ENCODE measurements at regions not wholly inside any gene's neighbourhood (a gene's known extent, or its start where the extent isn't known, plus 50 kb on each side); places are given as distances from the start of the nearest gene placed in this dataset.
"Not testable (repeated sequence)": the region's sequence is repeated elsewhere in the genome, so short reads cannot be mapped to it uniquely, and the experiment has no call there.

DNA sequence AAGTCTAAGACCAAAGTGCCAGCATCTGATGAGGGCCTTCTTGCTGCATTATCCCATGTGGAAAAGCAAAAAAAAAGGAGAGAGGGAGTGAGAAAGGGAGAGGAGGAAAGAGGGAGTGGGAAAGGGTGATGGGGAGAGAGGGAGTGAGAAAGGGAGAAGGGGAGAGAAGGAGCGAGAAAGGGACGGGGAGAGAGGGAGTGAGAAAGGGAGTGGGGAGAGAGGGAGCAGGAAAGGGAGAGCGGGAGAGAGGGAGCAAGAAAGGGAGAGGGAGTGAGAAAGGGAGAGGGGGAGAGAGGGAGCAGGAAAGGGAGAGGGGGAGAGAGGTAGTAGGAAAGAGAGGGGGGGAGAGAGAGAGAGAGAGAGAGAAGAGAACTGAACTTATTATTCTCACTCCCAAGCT, 241.1 kb upstream of the RIMS1 start:
- no peak overlapping the region for H3K4me3 ChIP-seq (ENCODE audit: low read length in 2 of 2)
- no peaks in the 10 kb centered on the region for H3K4me1 ChIP-seq (ENCODE audit: control insufficient read depth, insufficient read depth, low read length)
- H3K9me3 ChIP-seq (ENCODE audit: control insufficient read depth in 2 of 2, low read length in 2 of 2) = no peaks in the 10 kb centered on the region
- H3K27ac ChIP-seq (ENCODE audit: low read length) = no peak overlapping the region
- no peaks in the 10 kb centered on the region for H3K36me3 ChIP-seq (ENCODE audit: control insufficient read depth in 2 of 2, insufficient read depth in 2 of 2, low read length in 2 of 2)
- no peaks in the 10 kb centered on the region for H3K27me3 ChIP-seq (ENCODE audit: control insufficient read depth in 1 of 2, insufficient read depth in 2 of 2, low read length in 2 of 2)
- no peak overlapping the region for H3K9ac ChIP-seq (ENCODE audit: low read length in 2 of 2)

DNA sequence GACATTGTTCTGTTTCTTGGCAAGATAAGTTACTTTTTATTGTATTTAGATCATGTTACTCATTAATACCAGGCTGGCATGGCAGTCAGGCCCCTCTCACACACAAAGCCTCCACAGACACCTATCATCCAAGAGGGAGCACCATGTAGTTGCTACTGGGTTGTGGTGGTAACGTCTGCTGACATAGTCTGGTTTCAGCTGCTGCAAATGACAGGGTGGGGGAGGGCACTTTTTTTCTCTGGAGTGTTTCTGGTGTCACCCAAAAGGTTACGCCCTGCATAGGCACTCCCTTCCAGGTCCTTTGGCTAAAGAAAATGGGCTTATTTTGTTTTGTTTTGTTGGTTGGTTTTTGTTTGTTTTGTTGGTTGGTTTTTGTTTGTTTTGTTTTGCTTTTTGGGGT, 236.4 kb upstream of the RIMS1 start:
- Histone ChIP-seq H3K9me3 (ENCODE audit: control insufficient read depth in 2 of 2, low read length in 2 of 2) (no peaks in the 10 kb centered on the region), H3K36me3 (ENCODE audit: control insufficient read depth in 2 of 2, insufficient read depth in 2 of 2, low read length in 2 of 2) (no peaks in the 10 kb centered on the region), H3K4me1 (ENCODE audit: control insufficient read depth, insufficient read depth, low read length) (no peaks in the 10 kb centered on the region), H3K4me3 (ENCODE audit: low read length in 2 of 2) (no peak overlapping the region), H3K9ac (ENCODE audit: low read length in 2 of 2) (no peak overlapping the region), H3K27me3 (ENCODE audit: control insufficient read depth in 1 of 2, insufficient read depth in 2 of 2, low read length in 2 of 2) (no peaks in the 10 kb centered on the region), H3K27ac (ENCODE audit: low read length) (no peak overlapping the region)

DNA sequence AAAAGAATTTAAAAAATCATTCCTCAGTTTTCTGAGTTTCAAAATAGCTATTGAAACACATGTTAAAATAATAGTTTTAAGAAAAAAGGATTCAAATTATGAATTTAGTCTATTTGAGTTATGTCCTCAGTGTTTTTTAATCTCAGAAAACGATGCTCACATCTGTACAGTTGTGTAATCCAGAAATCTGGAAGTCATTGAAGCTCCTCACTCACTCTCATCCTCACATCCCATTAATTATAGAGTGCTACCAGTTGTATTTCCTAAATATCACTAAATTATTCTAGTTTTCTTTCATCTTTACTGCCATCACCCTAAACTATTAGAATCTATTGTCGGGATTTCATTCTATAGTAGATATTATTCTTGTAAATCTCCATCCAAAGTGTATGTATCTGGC, 234.7 kb upstream of the RIMS1 start:
- no peak overlapping the region for H3K27ac ChIP-seq (ENCODE audit: low read length)
- no peaks in the 10 kb centered on the region for H3K9me3 ChIP-seq (ENCODE audit: control insufficient read depth in 2 of 2, low read length in 2 of 2)
- H3K36me3 ChIP-seq (ENCODE audit: control insufficient read depth in 2 of 2, insufficient read depth in 2 of 2, low read length in 2 of 2) = no peaks in the 10 kb centered on the region
- H3K27me3 ChIP-seq (ENCODE audit: control insufficient read depth in 1 of 2, insufficient read depth in 2 of 2, low read length in 2 of 2) = no peaks in the 10 kb centered on the region
- H3K4me1 ChIP-seq (ENCODE audit: control insufficient read depth, insufficient read depth, low read length) = no peaks in the 10 kb centered on the region
- H3K9ac ChIP-seq (ENCODE audit: low read length in 2 of 2) = no peak overlapping the region
- no peak overlapping the region for H3K4me3 ChIP-seq (ENCODE audit: low read length in 2 of 2)

DNA sequence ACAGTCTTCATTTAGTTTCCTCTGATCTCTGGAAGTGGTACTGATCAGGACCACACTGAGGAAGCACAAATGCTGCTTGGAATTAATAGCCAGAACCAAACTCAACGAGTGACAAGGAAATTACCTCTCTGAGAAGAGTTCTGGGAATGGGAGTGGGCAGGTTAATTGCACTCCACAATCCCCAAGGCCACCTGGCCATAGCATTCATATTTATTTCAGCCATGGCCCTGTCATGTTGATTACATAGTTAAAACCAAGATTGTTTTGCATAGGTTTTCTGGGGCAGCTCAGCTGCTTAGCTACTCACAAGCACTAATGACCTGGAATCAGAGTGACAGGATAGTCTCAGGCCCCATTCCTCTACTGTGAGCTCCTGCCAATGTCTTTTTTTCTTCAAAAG, 230.2 kb upstream of the RIMS1 start:
- no peak overlapping the region for H3K4me3 ChIP-seq (ENCODE audit: low read length in 2 of 2)
- H3K27ac ChIP-seq (ENCODE audit: low read length) = no peak overlapping the region
- H3K36me3 ChIP-seq (ENCODE audit: control insufficient read depth in 2 of 2, insufficient read depth in 2 of 2, low read length in 2 of 2) = no peaks in the 10 kb centered on the region
- H3K4me1 ChIP-seq (ENCODE audit: control insufficient read depth, insufficient read depth, low read length) = no peaks in the 10 kb centered on the region
- H3K9me3 ChIP-seq (ENCODE audit: control insufficient read depth in 2 of 2, low read length in 2 of 2) = no peaks in the 10 kb centered on the region
- no peaks in the 10 kb centered on the region for H3K27me3 ChIP-seq (ENCODE audit: control insufficient read depth in 1 of 2, insufficient read depth in 2 of 2, low read length in 2 of 2)
- no peak overlapping the region for H3K9ac ChIP-seq (ENCODE audit: low read length in 2 of 2)

DNA sequence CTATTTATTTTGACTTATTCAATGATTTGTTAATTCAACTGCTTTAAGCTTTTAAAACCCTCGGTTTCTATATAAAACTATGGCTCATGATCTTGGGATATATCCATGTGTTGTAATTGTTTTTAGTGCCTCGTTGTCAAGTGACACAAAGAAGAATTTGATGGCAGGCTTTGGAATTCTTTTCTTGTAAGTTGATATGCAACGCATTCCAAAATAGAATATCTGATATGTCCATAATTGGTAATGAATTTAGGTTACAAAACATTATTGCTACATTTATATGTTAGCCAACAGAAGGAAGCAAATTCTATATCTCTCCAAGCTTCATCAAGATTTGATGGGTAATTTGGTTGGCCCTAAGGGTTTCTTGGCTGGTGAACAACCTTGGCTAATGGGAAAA, 220.4 kb upstream of the RIMS1 start:
- Histone ChIP-seq H3K27me3 (ENCODE audit: control insufficient read depth in 1 of 2, insufficient read depth in 2 of 2, low read length in 2 of 2) (no peaks in the 10 kb centered on the region), H3K4me3 (ENCODE audit: low read length in 2 of 2) (no peak overlapping the region), H3K27ac (ENCODE audit: low read length) (no peak overlapping the region), H3K36me3 (ENCODE audit: control insufficient read depth in 2 of 2, insufficient read depth in 2 of 2, low read length in 2 of 2) (no peaks in the 10 kb centered on the region), H3K4me1 (ENCODE audit: control insufficient read depth, insufficient read depth, low read length) (no peaks in the 10 kb centered on the region), H3K9ac (ENCODE audit: low read length in 2 of 2) (no peak overlapping the region), H3K9me3 (ENCODE audit: control insufficient read depth in 2 of 2, low read length in 2 of 2) (no peaks in the 10 kb centered on the region)

DNA sequence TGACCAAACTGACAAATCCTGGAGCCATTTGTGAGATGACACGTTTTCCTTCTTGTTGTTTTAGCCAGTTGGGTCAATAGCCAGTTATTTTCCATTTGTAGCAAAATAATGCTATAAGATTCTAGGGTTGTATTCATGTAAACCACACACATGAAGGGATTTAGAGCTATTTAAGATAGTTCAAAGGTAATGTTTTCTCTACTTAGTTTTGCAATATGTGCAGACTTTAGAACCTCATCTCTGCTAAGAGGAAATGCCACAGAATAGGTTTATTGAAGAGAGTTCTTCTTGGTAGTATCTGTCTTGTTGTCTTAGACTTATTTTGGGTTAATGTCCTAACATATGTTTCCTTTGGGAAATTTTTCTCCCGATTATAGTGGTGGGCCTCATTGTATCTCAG, 213.5 kb upstream of the RIMS1 start:
- H3K4me1 ChIP-seq (ENCODE audit: control insufficient read depth, insufficient read depth, low read length) = no peaks in the 10 kb centered on the region
- H3K9ac ChIP-seq (ENCODE audit: low read length in 2 of 2) = no peak overlapping the region
- H3K27me3 ChIP-seq (ENCODE audit: control insufficient read depth in 1 of 2, insufficient read depth in 2 of 2, low read length in 2 of 2) = no peaks in the 10 kb centered on the region

DNA sequence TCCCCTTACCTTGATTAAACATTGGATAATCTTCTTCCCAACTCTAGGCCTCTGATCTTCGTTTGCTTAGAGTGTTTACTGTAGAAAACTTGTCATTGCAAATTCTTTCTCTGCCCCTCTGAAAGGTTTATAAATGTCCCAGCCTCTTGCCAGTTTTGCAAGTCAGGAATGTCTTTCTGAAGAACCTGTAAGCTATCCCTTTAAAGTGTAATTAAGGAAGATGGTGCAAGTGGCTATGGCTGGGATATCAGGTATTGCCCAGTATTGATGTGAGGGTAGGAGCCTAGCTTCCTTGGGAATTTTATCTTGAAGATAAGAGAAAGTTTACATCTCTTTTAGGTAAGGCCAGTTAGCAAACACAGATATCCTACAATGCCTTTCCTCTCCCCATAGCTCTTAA, 211.0 kb upstream of the RIMS1 start:
- no peak overlapping the region for H3K9ac ChIP-seq (ENCODE audit: low read length in 2 of 2)
- no peaks in the 10 kb centered on the region for H3K36me3 ChIP-seq (ENCODE audit: control insufficient read depth in 2 of 2, insufficient read depth in 2 of 2, low read length in 2 of 2)
- no peaks in the 10 kb centered on the region for H3K27me3 ChIP-seq (ENCODE audit: control insufficient read depth in 1 of 2, insufficient read depth in 2 of 2, low read length in 2 of 2)
- H3K9me3 ChIP-seq (ENCODE audit: control insufficient read depth in 2 of 2, low read length in 2 of 2) = no peaks in the 10 kb centered on the region
- no peak overlapping the region for H3K27ac ChIP-seq (ENCODE audit: low read length)
- no peaks in the 10 kb centered on the region for H3K4me1 ChIP-seq (ENCODE audit: control insufficient read depth, insufficient read depth, low read length)
- H3K4me3 ChIP-seq (ENCODE audit: low read length in 2 of 2) = no peak overlapping the region

More for the DNA sequence above, 213.5 kb upstream of the RIMS1 start:
- Histone ChIP-seq H3K9me3 (ENCODE audit: control insufficient read depth in 2 of 2, low read length in 2 of 2) (no peaks in the 10 kb centered on the region), H3K27ac (ENCODE audit: low read length) (no peak overlapping the region), H3K36me3 (ENCODE audit: control insufficient read depth in 2 of 2, insufficient read depth in 2 of 2, low read length in 2 of 2) (no peaks in the 10 kb centered on the region), H3K4me3 (ENCODE audit: low read length in 2 of 2) (no peak overlapping the region)

DNA sequence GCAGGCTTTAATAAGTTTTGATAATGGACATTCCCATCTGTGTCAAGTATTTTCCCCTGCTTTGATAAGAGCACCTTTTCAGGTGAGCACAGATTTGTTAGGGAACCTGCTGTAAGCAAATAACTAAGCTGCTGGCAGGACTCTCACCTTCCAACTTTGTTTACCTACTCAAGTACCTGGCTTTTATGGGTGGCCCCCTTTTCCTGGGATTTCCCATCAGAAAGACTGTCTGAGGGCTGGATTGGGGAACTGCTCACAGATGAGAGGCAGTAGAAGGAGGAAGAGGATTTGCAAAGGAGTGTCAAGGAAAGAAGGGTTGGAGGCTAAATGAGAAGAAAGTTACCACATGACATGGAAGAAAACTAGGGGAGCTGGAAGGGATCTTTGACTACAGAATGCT, 210.1 kb upstream of the RIMS1 start:
- Histone ChIP-seq H3K27ac (ENCODE audit: low read length) (no peak overlapping the region), H3K27me3 (ENCODE audit: control insufficient read depth in 1 of 2, insufficient read depth in 2 of 2, low read length in 2 of 2) (no peaks in the 10 kb centered on the region), H3K9me3 (ENCODE audit: control insufficient read depth in 2 of 2, low read length in 2 of 2) (no peaks in the 10 kb centered on the region), H3K4me1 (ENCODE audit: control insufficient read depth, insufficient read depth, low read length) (no peaks in the 10 kb centered on the region), H3K36me3 (ENCODE audit: control insufficient read depth in 2 of 2, insufficient read depth in 2 of 2, low read length in 2 of 2) (no peaks in the 10 kb centered on the region), H3K9ac (ENCODE audit: low read length in 2 of 2) (no peak overlapping the region), H3K4me3 (ENCODE audit: low read length in 2 of 2) (no peak overlapping the region)

DNA sequence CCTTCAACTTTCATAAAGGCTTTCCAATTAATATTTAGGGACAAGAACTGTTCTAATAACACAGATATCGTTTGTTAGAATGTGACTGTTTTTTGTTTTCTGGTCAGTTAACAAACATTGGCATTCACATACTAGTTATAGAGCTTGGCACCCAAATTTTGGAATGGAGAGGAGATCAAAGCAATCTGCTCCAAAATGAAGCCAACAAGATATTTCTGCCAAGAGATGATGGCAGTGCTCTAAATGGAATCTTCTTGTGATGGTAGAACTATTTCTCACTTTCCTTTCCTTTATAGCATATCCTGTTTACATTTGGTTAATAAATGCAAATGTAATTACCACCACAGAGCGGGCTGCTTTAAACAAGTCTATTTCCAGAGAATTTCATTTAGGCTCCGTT, 208.3 kb upstream of the RIMS1 start:
- H3K27me3 ChIP-seq (ENCODE audit: control insufficient read depth in 1 of 2, insufficient read depth in 2 of 2, low read length in 2 of 2) = no peaks in the 10 kb centered on the region
- H3K9me3 ChIP-seq (ENCODE audit: control insufficient read depth in 2 of 2, low read length in 2 of 2) = no peaks in the 10 kb centered on the region
- H3K36me3 ChIP-seq (ENCODE audit: control insufficient read depth in 2 of 2, insufficient read depth in 2 of 2, low read length in 2 of 2) = no peaks in the 10 kb centered on the region
- no peak overlapping the region for H3K4me3 ChIP-seq (ENCODE audit: low read length in 2 of 2)
- H3K9ac ChIP-seq (ENCODE audit: low read length in 2 of 2) = no peak overlapping the region
- no peaks in the 10 kb centered on the region for H3K4me1 ChIP-seq (ENCODE audit: control insufficient read depth, insufficient read depth, low read length)
- H3K27ac ChIP-seq (ENCODE audit: low read length) = no peak overlapping the region

DNA sequence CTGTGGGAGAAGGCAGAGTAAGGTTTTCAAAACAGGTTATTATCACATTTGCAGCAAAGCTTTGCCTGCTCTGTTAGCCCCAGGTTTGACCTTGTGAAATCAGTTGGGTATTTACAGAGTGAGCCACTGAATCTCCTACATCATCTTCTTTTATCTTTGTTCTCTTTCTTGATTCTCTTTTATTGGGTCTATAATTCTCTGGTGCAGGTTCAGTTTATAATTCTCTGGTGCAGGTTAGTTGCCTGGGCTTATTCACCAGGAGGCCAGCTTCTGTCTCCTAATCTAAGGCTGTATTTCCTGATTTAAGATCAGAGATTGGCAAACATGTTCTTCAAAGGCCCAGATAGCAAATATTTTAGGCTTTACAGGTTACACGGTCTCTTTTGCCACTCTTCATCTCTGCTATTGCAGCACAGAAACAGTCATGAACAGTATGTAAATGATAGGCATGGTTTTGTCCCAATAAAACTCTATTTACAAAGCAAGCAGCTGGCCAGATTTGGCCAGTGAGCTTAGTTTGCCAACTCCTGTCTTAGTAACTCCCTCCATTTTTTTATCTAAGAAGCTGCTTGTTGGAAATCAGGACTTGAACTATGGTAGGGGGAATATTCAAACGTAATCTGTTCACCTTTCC, 205.0 kb upstream of the RIMS1 start:
- Histone ChIP-seq H3K9ac (ENCODE audit: low read length in 2 of 2) (no peak overlapping the region), H3K27me3 (ENCODE audit: control insufficient read depth in 1 of 2, insufficient read depth in 2 of 2, low read length in 2 of 2) (no peaks in the 10 kb centered on the region), H3K27ac (ENCODE audit: low read length) (no peak overlapping the region), H3K4me3 (ENCODE audit: low read length in 2 of 2) (no peak overlapping the region), H3K9me3 (ENCODE audit: control insufficient read depth in 2 of 2, low read length in 2 of 2) (no peaks in the 10 kb centered on the region), H3K4me1 (ENCODE audit: control insufficient read depth, insufficient read depth, low read length) (no peaks in the 10 kb centered on the region), H3K36me3 (ENCODE audit: control insufficient read depth in 2 of 2, insufficient read depth in 2 of 2, low read length in 2 of 2) (no peaks in the 10 kb centered on the region)

DNA sequence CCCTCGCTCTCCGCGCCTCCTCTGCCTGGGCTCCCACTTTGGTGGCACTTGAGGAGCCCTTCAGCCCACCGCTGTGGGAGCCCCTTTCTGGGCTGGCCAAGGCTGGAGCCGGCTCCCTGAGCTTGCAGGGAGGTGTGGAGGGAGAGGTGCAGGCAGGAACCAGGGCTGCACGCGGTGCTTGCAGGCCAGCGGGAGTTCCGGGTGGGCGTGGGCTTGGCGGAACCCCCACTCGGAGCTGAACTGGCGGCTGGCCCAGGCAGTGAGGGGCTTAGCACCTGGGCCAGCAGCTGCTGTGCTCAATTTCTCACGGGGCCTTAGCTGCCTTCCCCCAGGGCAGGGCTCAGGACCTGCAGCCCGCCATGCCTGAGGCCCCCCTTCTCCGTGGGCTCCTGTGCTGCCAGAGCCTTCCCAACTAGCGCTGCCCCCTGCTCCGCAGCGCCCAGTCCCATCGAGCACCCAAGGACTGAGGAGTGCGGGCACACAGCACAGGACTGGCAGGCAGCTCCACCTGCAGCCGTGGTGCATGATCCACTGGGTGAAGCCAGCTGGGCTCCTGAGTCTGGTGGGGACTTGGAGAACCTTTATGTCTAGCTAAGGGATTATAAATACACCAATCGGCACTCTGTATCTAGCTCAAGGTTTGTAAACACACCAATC, 200.2 kb upstream of the RIMS1 start:
- H3K4me3 ChIP-seq (ENCODE audit: low read length in 2 of 2) = not testable (repeated sequence)

More for the DNA sequence above, 200.2 kb upstream of the RIMS1 start:
- not testable (repeated sequence) for H3K36me3 ChIP-seq (ENCODE audit: control insufficient read depth in 2 of 2, insufficient read depth in 2 of 2, low read length in 2 of 2); H3K4me1 ChIP-seq (ENCODE audit: control insufficient read depth, insufficient read depth, low read length); H3K27ac ChIP-seq (ENCODE audit: low read length); H3K9ac ChIP-seq (ENCODE audit: low read length in 2 of 2); H3K27me3 ChIP-seq (ENCODE audit: control insufficient read depth in 1 of 2, insufficient read depth in 2 of 2, low read length in 2 of 2); H3K9me3 ChIP-seq (ENCODE audit: control insufficient read depth in 2 of 2, low read length in 2 of 2)

All from stomach smooth muscle (tissue), 2 donors.